ENCODE measurements at regions not wholly inside any gene's neighbourhood (a gene's known extent, or its start where the extent isn't known, plus 50 kb on each side); places are given as distances from the start of the nearest gene placed in this dataset.
A peak's percentile ranks its signal among the peaks of the same experiment; 100 is the strongest.

DNA sequence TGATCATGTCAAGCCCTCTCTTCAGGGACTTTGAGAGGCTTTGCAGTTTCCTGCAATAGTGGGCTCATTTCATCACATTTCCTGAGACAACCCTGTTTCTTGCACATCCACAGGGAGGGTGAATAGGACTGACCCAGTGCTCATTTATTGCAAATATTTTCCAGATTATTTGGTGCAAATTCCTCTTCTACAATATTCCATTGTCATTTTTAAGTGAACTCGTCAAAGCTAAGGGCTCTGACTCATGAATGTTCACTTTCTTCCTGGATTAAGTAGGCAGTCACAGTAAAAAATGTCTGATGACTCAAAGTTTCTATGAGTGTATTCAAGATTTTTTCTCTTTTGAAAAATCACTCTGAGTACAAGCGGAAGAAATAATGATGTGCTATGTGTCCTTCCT is 225.5 kb upstream of the GALNT5 start:
- no peak overlapping the region for H2AFZ ChIP-seq (ENCODE audit: low read depth, low read length)
- Mint-ChIP-seq H3K27ac (ENCODE audit: unreplicated experiment) (peak overlapping the region; percentile 58), H3K36me3 (ENCODE audit: low read depth, unreplicated experiment) (no peaks in the 10 kb centered on the region), H3K4me3 (ENCODE audit: unreplicated experiment) (no peak overlapping the region), H3K4me1 (ENCODE audit: low read depth, unreplicated experiment) (peaks cover 12% of the 10 kb centered on the region), H3K9me3 (ENCODE audit: unreplicated experiment) (no peaks in the 10 kb centered on the region), H3K27me3 (ENCODE audit: low read depth, unreplicated experiment) (no peaks in the 10 kb centered on the region)
- no peaks in the 10 kb centered on the region for H3K36me3 ChIP-seq (ENCODE audit: insufficient read depth, low read length)
- no peak overlapping the region for H3K9ac ChIP-seq (ENCODE audit: low read length)
- no peaks in the 10 kb centered on the region for H4K20me1 ChIP-seq (ENCODE audit: insufficient read depth, low read length)
- peak overlapping the region; percentile 60 for H3K4me2 ChIP-seq (ENCODE audit: low read length)
- FAIRE-seq, result peak; percentile 99
- TF ChIP-seq, protein P1, sequence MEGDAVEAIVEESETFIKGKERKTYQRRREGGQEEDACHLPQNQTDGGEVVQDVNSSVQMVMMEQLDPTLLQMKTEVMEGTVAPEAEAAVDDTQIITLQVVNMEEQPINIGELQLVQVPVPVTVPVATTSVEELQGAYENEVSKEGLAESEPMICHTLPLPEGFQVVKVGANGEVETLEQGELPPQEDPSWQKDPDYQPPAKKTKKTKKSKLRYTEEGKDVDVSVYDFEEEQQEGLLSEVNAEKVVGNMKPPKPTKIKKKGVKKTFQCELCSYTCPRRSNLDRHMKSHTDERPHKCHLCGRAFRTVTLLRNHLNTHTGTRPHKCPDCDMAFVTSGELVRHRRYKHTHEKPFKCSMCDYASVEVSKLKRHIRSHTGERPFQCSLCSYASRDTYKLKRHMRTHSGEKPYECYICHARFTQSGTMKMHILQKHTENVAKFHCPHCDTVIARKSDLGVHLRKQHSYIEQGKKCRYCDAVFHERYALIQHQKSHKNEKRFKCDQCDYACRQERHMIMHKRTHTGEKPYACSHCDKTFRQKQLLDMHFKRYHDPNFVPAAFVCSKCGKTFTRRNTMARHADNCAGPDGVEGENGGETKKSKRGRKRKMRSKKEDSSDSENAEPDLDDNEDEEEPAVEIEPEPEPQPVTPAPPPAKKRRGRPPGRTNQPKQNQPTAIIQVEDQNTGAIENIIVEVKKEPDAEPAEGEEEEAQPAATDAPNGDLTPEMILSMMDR (IDR thresholded peaks at IDR 0.05; ENCODE audit: insufficient read depth, low read depth, low read length), result no peak
- no peak for TF ChIP-seq EZH2 (IDR thresholded peaks at IDR 0.05; ENCODE audit: insufficient read depth, low read length)
- H3K27me3 ChIP-seq (ENCODE audit: insufficient read depth, low read length), result no peaks in the 10 kb centered on the region
- peaks cover 3% of the 10 kb centered on the region for H3K4me1 ChIP-seq (ENCODE audit: insufficient read depth, low read length)
- peak overlapping the region; percentile 44 for H3K27ac ChIP-seq (ENCODE audit: low read depth, low read length)
- no peak overlapping the region for H3K4me3 ChIP-seq (ENCODE audit: insufficient read depth, low read depth, low read length)
- no peaks in the 10 kb centered on the region for H3K79me2 ChIP-seq (ENCODE audit: insufficient read depth, low read length)
- H3K9me3 ChIP-seq (ENCODE audit: insufficient read depth, low read depth, low read length), result no peaks in the 10 kb centered on the region
- peak; percentile 96 for DNase-seq (ENCODE audit: low read depth)

DNA sequence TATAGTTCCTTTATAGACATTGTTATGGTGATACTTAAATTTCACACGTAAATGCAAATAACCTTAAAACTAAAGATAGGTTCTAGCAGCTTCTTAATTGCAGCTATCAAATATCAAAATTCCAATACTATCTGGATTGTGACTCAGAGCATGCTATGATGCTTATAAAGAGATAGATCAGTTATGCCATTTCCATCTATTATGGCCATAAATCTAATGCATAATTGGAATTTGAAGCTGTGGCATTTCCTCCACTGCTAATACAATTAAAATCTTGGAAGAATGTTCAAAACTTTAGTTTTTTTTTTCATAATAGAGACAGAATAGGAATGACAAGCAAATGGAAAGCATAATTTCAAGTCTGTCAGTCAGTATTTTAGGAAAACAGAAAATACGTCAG is 220.8 kb upstream of the GALNT5 start:
- H3K9me3 ChIP-seq (ENCODE audit: insufficient read depth, low read depth, low read length), result no peaks in the 10 kb centered on the region
- DNase-seq (ENCODE audit: low read depth) (peak; percentile 26), FAIRE-seq (no peak)
- H4K20me1 ChIP-seq (ENCODE audit: insufficient read depth, low read length), result no peaks in the 10 kb centered on the region
- H3K4me2 ChIP-seq (ENCODE audit: low read length), result no peak overlapping the region
- H3K27ac Mint-ChIP-seq (ENCODE audit: unreplicated experiment), result no peak overlapping the region
- H3K4me3 ChIP-seq (ENCODE audit: insufficient read depth, low read depth, low read length), result no peak overlapping the region
- no peaks in the 10 kb centered on the region for H3K79me2 ChIP-seq (ENCODE audit: insufficient read depth, low read length)
- H3K36me3 ChIP-seq (ENCODE audit: insufficient read depth, low read length), result no peaks in the 10 kb centered on the region
- H3K27me3 ChIP-seq (ENCODE audit: insufficient read depth, low read length), result no peaks in the 10 kb centered on the region
- no peak overlapping the region for H3K27ac ChIP-seq (ENCODE audit: low read depth, low read length)
- peaks cover 10% of the 10 kb centered on the region for H3K4me1 Mint-ChIP-seq (ENCODE audit: low read depth, unreplicated experiment)
- no peak overlapping the region for H2AFZ ChIP-seq (ENCODE audit: low read depth, low read length)
- no peak overlapping the region for H3K4me3 Mint-ChIP-seq (ENCODE audit: unreplicated experiment)
- H3K36me3 Mint-ChIP-seq (ENCODE audit: low read depth, unreplicated experiment), result no peaks in the 10 kb centered on the region
- H3K4me1 ChIP-seq (ENCODE audit: insufficient read depth, low read length), result peaks cover 3% of the 10 kb centered on the region
- peaks cover 2% of the 10 kb centered on the region for H3K27me3 Mint-ChIP-seq (ENCODE audit: low read depth, unreplicated experiment)
- TF ChIP-seq, protein P1 (IDR thresholded peaks at IDR 0.05; ENCODE audit: insufficient read depth, low read depth, low read length), result no peak
- TF ChIP-seq EZH2 (IDR thresholded peaks at IDR 0.05; ENCODE audit: insufficient read depth, low read length), result no peak
- no peaks in the 10 kb centered on the region for H3K9me3 Mint-ChIP-seq (ENCODE audit: unreplicated experiment)
- no peak overlapping the region for H3K9ac ChIP-seq (ENCODE audit: low read length)

DNA sequence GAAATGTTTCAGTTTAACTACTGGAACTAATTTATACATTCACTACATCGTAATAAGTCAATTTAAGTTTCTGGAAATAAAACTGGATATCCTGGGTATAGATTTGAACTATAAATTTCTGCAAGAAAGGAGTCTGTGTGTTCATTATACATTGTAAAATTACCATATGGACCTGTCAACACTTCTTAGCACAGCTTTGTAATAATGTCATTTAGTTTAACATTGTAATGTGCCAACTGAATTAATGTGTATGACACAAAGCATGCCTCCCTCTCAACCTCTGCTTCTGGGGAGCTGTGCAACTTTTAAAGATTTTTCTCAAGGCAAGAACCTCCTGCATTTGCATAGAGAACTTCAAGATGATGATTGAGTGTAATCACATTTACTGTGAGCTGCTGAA is 213.7 kb upstream of the GALNT5 start:
- H3K4me3 Mint-ChIP-seq (ENCODE audit: unreplicated experiment), result no peak overlapping the region
- FAIRE-seq, result no peak
- no peak overlapping the region for H3K27ac Mint-ChIP-seq (ENCODE audit: unreplicated experiment)
- Histone ChIP-seq H3K4me1 (ENCODE audit: insufficient read depth, low read length) (no peaks in the 10 kb centered on the region), H3K4me3 (ENCODE audit: insufficient read depth, low read depth, low read length) (no peak overlapping the region), H3K9ac (ENCODE audit: low read length) (no peak overlapping the region), H3K9me3 (ENCODE audit: insufficient read depth, low read depth, low read length) (no peaks in the 10 kb centered on the region), H3K27ac (ENCODE audit: low read depth, low read length) (no peak overlapping the region), H3K79me2 (ENCODE audit: insufficient read depth, low read length) (no peaks in the 10 kb centered on the region), H3K4me2 (ENCODE audit: low read length) (no peak overlapping the region), H4K20me1 (ENCODE audit: insufficient read depth, low read length) (no peaks in the 10 kb centered on the region), H2AFZ (ENCODE audit: low read depth, low read length) (no peak overlapping the region), H3K36me3 (ENCODE audit: insufficient read depth, low read length) (no peaks in the 10 kb centered on the region), H3K27me3 (ENCODE audit: insufficient read depth, low read length) (no peaks in the 10 kb centered on the region)
- H3K36me3 Mint-ChIP-seq (ENCODE audit: low read depth, unreplicated experiment), result no peaks in the 10 kb centered on the region
- no peaks in the 10 kb centered on the region for H3K9me3 Mint-ChIP-seq (ENCODE audit: unreplicated experiment)
- no peaks in the 10 kb centered on the region for H3K4me1 Mint-ChIP-seq (ENCODE audit: low read depth, unreplicated experiment)
- no peak for DNase-seq (ENCODE audit: low read depth)
- TF ChIP-seq, protein P1 (IDR thresholded peaks at IDR 0.05; ENCODE audit: insufficient read depth, low read depth, low read length), result no peak
- no peak for TF ChIP-seq EZH2 (IDR thresholded peaks at IDR 0.05; ENCODE audit: insufficient read depth, low read length)
- peaks cover 2% of the 10 kb centered on the region for H3K27me3 Mint-ChIP-seq (ENCODE audit: low read depth, unreplicated experiment)

Data from astrocyte (in vitro differentiated cells and primary cell).